Activated T-helper 17 cell treated with anti-CD3 and anti-CD28 coated beads, Interleukin-2, amount 50 U/mL, for 72 hours (primary cell): ENCODE measurements at regions not wholly inside any gene's neighbourhood (a gene's known extent, or its start where the extent isn't known, plus 50 kb on each side); places are given as distances from the start of the nearest gene placed in this dataset.

ENCODE experiments used
- ATAC-seq: fragments of 150-1000 bp; cut with Tn5 transposase; replicated peaks from 2 replicates; pipeline ENCODE4 v1.10.0; 2021; ENCODE audit warnings: mild to moderate bottlenecking, moderate library complexity
- H3K27ac Mint-ChIP-seq: one replicate; pipeline ENCODE4 v1.8.0; 2022; ENCODE audit warnings: mixed read lengths
- H3K27me3 Mint-ChIP-seq: one replicate; pipeline ENCODE4 v1.8.0; 2022; ENCODE audit warnings: mixed read lengths
- H3K36me3 Mint-ChIP-seq: one replicate; pipeline ENCODE4 v1.8.0; 2022; ENCODE audit warnings: low read depth, mild to moderate bottlenecking, mixed read lengths
- H3K4me1 Mint-ChIP-seq: one replicate; pipeline ENCODE4 v1.8.0; 2022; ENCODE audit warnings: mixed read lengths
- H3K4me3 Mint-ChIP-seq: one replicate; pipeline ENCODE4 v1.8.0; 2022; ENCODE audit warnings: mild to moderate bottlenecking, mixed read lengths
- H3K9me3 Mint-ChIP-seq: one replicate; pipeline ENCODE4 v1.8.0; 2022; ENCODE audit warnings: mixed read lengths

DNA sequence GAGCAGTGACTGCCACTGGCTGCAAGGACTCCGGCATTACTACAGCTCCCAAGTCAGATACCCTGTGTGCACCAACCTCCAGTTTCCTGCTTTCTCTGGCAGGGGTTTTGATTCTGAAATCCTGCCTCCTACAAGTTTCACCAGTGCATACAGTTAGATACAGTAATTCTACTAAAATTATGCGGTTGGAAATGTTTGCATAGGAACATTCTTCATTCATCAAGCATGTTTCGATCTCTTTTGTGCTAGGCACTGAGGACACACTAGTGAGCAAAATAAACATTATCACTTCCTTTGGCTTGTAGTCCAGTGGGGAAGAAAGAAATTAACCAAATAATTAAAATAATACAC is 152.2 kb downstream of the TMEM167A start:
- Mint-ChIP-seq H3K27ac (no peak overlapping the region), H3K27me3 (peaks cover 10% of the 10 kb centered on the region), H3K36me3 (no peaks in the 10 kb centered on the region), H3K9me3 (no peaks in the 10 kb centered on the region), H3K4me1 (no peaks in the 10 kb centered on the region), H3K4me3 (no peak overlapping the region)
- ATAC-seq, result peak; percentile 77

DNA sequence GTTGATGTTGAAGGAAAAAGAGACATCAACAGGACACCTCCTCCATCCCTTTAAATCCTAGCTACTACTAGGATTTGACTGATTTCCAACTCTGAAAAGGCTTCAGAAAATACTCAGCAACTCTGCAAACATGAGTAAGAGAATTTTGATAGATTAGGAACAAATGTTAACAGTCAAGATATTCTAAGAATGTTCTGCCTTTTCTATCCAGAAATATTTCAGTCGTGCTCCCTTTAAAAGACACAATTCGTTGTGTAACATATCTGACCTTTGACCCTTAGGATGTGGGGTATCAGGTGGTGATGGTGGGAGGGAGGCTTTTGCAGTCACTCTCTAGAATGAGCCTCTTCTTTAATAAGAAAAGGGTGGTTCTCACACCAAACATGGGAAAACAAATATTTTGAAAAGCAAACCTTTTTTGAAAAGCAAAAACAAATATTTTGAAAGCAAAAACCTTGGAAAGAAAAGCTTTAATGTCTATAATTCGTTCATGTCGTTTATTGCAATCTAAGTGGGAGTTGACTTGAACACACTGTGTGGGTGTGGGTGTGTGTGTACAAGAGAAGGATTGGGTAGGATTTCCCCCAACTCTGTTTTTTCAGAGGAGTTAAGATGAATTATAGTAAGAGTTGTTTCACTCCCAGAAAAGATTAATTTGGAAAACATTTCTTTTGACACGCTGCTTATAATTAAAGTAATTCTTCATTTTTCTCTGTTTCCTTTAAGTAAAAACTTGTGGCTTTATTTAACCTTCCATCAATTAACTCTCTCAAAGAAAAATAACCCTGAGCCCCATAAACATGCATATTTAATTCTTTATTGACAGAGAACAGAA is 152.8 kb downstream of the TMEM167A start:
- Mint-ChIP-seq H3K4me3 (no peak overlapping the region), H3K9me3 (no peaks in the 10 kb centered on the region), H3K4me1 (no peaks in the 10 kb centered on the region), H3K36me3 (no peaks in the 10 kb centered on the region), H3K27me3 (peaks cover 10% of the 10 kb centered on the region), H3K27ac (no peak overlapping the region)
- ATAC-seq, result no peak

DNA sequence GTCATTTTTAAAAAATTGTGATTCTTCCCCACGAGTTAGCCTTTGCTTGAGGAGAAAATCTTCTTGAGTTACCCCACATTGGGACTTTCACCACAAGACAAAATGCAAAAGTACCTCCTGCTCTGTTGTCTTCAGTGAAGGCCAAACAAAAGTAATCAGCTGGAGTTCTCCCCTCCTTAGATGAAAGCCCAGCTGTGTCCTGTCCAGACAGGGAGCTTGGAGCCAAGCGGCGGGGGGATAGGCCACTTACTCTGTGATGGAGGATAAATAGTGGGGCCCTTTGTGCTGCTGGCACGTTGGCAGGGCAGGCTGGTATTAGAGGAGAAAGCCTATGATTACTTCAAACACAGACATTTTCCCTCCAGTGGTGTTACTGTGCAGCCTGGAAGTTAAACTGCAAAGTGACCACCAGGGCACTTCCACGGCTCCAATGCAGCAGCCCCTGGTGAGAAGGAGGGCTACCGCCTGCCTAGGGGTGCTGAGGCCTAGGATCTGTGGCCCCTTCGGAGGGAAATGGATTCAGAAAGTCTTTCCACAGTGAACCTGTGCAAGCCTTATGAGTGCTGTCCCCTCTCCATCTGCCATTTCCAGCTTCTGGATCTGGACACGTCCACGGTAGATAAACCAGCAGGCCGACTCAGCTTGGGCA is 155.0 kb downstream of the TMEM167A start:
- no peaks in the 10 kb centered on the region for H3K4me1 Mint-ChIP-seq
- no peaks in the 10 kb centered on the region for H3K36me3 Mint-ChIP-seq
- no peak for ATAC-seq
- H3K27ac Mint-ChIP-seq, result no peak overlapping the region
- H3K9me3 Mint-ChIP-seq, result no peaks in the 10 kb centered on the region
- no peak overlapping the region for H3K4me3 Mint-ChIP-seq
- peaks cover 10% of the 10 kb centered on the region for H3K27me3 Mint-ChIP-seq

DNA sequence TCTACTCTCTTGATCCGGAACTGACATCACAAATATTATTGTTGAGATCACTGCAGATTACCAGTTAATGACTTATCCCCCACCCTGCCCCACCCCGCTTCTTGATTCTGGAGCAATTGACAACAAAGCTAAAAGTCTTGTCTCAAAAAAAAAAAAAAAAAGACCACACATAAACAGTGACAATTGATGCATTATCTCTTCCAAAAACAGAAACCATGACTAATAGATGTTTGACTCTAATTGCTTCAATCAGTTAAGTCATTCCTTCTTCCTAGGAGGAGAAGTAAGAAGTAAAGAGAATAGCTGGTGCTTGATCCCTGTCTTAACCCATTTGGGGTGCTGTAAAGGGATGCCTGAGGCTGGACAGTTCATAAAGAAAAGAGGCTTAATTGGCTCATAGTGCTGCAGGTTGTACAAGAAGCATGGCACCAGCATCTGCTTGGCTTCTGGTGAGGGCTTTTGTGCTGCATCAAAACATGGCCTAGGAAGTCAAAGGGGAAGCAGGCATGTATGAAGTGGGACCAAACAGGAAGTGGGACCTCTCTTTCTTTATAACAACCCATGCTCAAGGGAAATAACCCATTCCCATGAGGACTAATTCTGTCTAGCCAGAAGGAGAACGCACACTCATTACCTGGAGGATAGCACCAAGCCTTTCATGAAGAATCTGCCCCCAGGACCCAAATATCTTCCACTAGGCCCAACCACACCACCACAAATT is 158.7 kb downstream of the TMEM167A start:
- Mint-ChIP-seq H3K4me3 (no peak overlapping the region), H3K27me3 (peaks cover 5% of the 10 kb centered on the region), H3K9me3 (peaks cover 17% of the 10 kb centered on the region), H3K36me3 (no peaks in the 10 kb centered on the region), H3K4me1 (no peaks in the 10 kb centered on the region), H3K27ac (no peak overlapping the region)
- no peak for ATAC-seq

DNA sequence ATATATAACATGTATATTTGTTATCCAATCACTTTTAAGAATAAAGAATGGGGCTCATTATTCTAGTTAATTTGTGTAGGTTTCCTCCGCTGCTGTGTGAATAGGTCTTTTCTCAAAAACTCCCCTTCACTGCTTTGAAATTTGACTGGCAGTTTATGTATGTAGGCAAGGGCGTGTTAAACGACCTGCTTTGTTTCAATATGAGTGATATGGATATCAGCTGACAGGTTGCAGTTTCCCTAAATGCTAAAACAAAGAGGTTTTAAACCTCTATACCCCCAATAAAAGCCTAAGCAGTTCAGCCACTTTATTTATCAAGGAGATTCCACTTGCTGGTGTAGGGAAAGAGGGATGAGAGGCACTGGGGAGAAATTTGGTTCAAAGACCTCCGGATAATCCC is 159.6 kb downstream of the TMEM167A start:
- Mint-ChIP-seq H3K4me3 (no peak overlapping the region), H3K9me3 (peaks cover 17% of the 10 kb centered on the region), H3K36me3 (no peaks in the 10 kb centered on the region), H3K4me1 (no peaks in the 10 kb centered on the region), H3K27me3 (peaks cover 5% of the 10 kb centered on the region), H3K27ac (no peak overlapping the region)
- ATAC-seq, result peak; percentile 52

DNA sequence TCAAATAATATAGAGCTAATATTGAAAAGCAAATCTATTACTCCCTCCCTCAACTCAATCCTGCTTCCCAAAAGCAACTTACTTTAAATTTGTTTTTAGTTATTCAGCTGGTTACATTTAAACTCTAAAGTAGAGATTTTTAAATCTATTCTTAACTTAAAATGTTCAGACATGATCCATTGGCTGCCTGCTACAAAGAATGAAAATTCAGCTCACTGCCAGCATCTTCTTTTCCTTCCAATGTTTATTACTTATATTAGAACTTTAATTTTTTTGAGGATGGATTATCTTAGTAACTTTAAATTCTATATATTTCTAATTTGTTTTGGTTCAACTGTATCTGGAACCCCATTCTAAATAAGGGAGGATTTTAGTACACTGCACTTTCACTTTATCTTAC is 163.2 kb downstream of the TMEM167A start:
- Mint-ChIP-seq H3K27ac (no peak overlapping the region), H3K36me3 (no peaks in the 10 kb centered on the region), H3K27me3 (peaks cover 5% of the 10 kb centered on the region), H3K4me1 (no peaks in the 10 kb centered on the region), H3K4me3 (no peak overlapping the region), H3K9me3 (peaks cover 17% of the 10 kb centered on the region)
- no peak for ATAC-seq

DNA sequence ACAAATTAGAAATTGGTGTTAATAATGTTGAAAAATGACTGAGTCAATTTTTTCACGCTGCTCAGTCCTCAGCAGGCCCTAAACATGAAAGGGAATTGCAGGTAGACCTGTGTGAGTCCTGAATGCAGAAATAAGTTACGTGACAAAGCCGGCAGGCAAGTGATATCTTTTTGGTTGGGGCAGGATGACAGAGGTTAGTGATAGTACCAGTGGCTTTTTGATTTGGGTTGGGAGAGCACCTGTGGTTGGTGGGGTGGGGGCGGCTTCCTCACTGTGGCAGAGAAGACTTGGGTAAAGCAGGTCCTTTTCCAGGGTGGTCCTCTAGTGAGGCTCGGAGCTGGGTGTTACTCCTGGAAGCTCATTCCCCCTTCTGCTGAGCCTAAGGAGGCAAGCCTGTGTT is 164.7 kb downstream of the TMEM167A start:
- Mint-ChIP-seq H3K4me3 (no peak overlapping the region), H3K4me1 (no peaks in the 10 kb centered on the region), H3K36me3 (no peaks in the 10 kb centered on the region), H3K27me3 (peaks cover 10% of the 10 kb centered on the region), H3K9me3 (peaks cover 17% of the 10 kb centered on the region), H3K27ac (no peak overlapping the region)
- peak; percentile 58 for ATAC-seq

DNA sequence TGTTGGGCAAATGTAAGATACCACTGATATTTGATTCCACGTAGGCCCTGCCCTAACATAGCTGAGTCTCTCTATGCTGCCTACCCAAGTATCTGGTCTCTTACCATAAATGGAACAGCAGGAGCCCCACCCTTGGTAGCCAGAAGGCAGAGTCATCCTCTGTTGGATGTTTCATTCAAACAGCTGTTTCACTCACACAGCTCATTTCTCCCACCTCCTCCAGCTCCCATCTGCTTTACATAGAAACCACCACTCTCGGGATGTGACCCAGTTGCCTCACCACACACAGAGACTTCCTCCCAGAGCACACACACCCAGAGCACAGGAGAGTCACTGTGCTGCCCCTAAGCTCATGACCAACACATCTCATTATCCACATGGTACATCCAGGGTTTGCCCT is 165.3 kb downstream of the TMEM167A start:
- ATAC-seq, result peak; percentile 92
- peaks cover 11% of the 10 kb centered on the region for H3K27me3 Mint-ChIP-seq

DNA sequence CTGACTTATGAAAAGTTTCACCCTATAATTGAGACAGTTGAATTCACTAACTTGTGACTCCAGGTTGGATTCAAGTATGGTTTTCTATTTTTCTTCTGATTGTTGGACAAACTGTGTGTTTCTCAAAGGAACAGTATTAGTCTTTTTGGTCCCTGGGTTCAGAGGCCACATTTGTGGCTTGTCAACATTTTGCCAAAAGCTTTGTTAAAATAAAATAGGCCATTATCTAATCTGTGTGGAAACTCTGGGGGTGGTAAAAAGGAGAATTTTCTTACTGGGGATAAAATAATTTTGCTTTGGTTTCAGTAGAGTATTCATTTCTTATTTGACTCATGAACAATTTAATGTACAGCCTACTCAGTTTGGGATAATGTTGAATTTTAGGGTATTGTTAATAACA is 166.3 kb downstream of the TMEM167A start:
- Mint-ChIP-seq H3K4me3 (no peak overlapping the region), H3K9me3 (peaks cover 13% of the 10 kb centered on the region), H3K4me1 (no peaks in the 10 kb centered on the region), H3K27me3 (peaks cover 11% of the 10 kb centered on the region), H3K27ac (no peak overlapping the region), H3K36me3 (no peaks in the 10 kb centered on the region)
- no peak for ATAC-seq

More for the DNA sequence above, 165.3 kb downstream of the TMEM167A start:
- H3K4me3 Mint-ChIP-seq, result no peak overlapping the region
- no peak overlapping the region for H3K27ac Mint-ChIP-seq
- no peaks in the 10 kb centered on the region for H3K36me3 Mint-ChIP-seq
- peaks cover 17% of the 10 kb centered on the region for H3K9me3 Mint-ChIP-seq
- H3K4me1 Mint-ChIP-seq, result no peaks in the 10 kb centered on the region

DNA sequence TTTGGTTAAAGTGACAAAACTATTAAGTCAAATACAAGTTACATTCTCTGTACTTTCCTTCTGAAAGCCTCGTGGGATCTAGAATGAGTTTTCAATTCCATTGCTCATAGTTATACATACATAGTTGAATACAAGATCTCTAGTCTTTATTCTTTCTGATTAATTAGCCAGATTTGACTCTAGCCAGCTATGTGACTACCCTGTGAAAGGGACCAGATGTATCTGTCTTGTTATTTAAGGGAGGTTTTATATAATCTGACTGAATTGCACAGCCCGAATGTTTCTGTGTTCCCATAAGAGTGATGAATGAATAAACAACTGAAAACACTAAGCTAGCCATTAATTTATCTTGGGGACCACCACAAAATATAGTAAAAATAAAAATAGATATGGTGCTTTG is 166.7 kb downstream of the TMEM167A start:
- no peak for ATAC-seq
- H3K27ac Mint-ChIP-seq, result no peak overlapping the region
- no peaks in the 10 kb centered on the region for H3K36me3 Mint-ChIP-seq
- H3K4me3 Mint-ChIP-seq, result no peak overlapping the region
- no peaks in the 10 kb centered on the region for H3K4me1 Mint-ChIP-seq
- peaks cover 11% of the 10 kb centered on the region for H3K27me3 Mint-ChIP-seq
- H3K9me3 Mint-ChIP-seq, result peaks cover 9% of the 10 kb centered on the region

DNA sequence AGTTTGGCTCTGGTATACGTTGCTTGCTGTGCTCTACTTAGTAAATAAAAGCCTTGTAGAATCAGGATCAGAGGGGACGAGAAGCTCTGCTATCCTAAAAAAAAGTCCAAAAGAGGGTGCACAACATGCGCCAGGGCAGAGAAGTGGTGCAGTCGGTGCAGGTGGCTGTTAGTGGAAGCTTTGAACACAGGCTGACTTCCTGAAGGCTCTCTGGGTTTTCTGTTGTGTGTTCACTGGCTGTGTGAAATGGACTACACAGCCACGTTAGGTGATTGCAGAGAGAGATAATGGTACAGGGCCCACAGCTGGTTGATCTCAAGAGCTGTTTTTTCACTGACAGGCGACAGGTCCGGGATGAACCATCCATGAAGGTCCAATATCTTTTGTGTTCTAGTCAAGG is 167.4 kb downstream of the TMEM167A start:
- no peaks in the 10 kb centered on the region for H3K36me3 Mint-ChIP-seq
- no peak for ATAC-seq
- peaks cover 11% of the 10 kb centered on the region for H3K27me3 Mint-ChIP-seq
- H3K27ac Mint-ChIP-seq, result no peak overlapping the region
- no peak overlapping the region for H3K4me3 Mint-ChIP-seq
- H3K4me1 Mint-ChIP-seq, result no peaks in the 10 kb centered on the region
- peaks cover 3% of the 10 kb centered on the region for H3K9me3 Mint-ChIP-seq

DNA sequence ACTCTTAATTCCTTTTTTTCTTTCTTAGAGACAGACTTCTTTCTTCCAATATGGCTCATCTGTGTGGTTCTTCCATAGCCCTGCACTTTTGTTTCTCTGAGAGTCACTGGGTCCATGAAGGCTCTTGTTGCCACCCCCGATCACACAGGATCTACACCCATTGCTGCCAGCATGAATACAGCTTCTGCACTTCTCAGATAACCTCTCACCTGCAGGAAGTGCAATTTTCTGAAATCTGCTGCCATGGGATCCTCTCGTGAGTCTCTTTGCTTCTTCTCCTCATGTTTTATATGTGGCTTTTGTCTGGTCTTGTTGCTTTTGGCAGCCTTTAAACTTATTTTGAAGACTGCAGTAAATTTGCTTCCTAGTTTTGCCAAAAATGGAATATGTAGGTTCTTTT is 171.2 kb downstream of the TMEM167A start:
- H3K9me3 Mint-ChIP-seq, result peaks cover 12% of the 10 kb centered on the region
- no peak overlapping the region for H3K4me3 Mint-ChIP-seq
- no peaks in the 10 kb centered on the region for H3K36me3 Mint-ChIP-seq
- H3K27ac Mint-ChIP-seq, result no peak overlapping the region
- no peak for ATAC-seq
- no peaks in the 10 kb centered on the region for H3K4me1 Mint-ChIP-seq
- peaks cover 8% of the 10 kb centered on the region for H3K27me3 Mint-ChIP-seq

DNA sequence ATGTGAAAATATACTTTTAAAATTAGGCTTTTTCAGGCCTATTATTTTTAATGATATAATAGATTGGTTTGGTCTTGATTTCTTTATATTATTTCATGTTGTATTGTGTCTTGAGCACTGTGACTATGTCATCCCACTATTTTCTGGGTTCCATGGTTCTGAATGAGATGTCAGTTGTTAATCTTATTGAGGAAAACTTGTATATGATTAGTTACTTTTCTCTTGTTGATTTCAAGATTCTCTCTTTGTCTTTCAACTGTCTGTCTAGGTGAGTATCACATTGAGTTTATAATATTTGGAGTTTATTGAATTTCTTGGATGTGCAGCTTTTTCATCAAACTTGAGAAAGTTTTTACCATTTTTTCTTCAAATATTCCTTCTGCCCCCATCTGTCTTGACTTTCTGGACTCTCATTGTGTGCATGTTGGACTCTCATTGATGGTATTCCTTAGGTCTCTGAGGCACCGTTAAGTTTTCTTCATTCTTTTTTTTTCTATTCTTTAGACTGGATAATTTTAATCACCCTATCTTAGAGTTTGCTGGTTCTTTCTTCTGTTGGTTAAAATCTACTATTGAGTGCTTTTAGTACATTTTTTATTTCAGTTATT is 175.8 kb downstream of the TMEM167A start:
- Mint-ChIP-seq H3K27ac (no peak overlapping the region), H3K36me3 (no peaks in the 10 kb centered on the region), H3K9me3 (peaks cover 12% of the 10 kb centered on the region), H3K27me3 (no peaks in the 10 kb centered on the region), H3K4me3 (no peak overlapping the region), H3K4me1 (no peaks in the 10 kb centered on the region)
- no peak for ATAC-seq

DNA sequence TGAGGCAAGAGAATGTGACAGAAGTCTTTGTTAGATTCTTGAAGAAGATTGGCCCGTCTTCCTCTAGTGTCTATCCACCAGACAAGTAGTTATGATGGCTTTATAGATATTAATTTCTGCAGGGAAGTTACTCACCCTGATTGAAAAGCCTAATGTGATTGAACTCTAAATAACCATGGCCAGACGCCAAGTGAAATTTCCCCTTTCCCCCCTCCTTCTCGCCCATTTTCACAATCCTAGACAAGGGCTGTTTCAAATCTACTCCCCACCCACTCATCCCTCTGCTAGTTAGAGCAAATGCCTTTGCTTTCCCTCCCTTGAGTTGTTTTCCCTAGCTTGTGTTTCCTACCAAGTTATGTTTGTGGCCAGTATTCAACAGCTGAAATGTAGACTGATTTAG is 182.5 kb downstream of the TMEM167A start:
- H3K27ac Mint-ChIP-seq, result no peak overlapping the region
- no peaks in the 10 kb centered on the region for H3K36me3 Mint-ChIP-seq
- no peak overlapping the region for H3K4me3 Mint-ChIP-seq
- H3K27me3 Mint-ChIP-seq, result peaks cover 3% of the 10 kb centered on the region
- ATAC-seq, result no peak
- no peaks in the 10 kb centered on the region for H3K9me3 Mint-ChIP-seq
- H3K4me1 Mint-ChIP-seq, result no peaks in the 10 kb centered on the region
